NCI-H187 (cell line): ENCODE measurements at regions not wholly inside any gene's neighbourhood (a gene's known extent, or its start where the extent isn't known, plus 50 kb on each side); places are given as distances from the start of the nearest gene placed in this dataset.
"Not testable (repeated sequence)": the region's sequence is repeated elsewhere in the genome, so short reads cannot be mapped to it uniquely, and the experiment has no call there.

ENCODE experiments used
- DNase-seq, 2 experiments: peaks; one replicate each; lab custom pipeline; 2025; lab: John Stamatoyannopoulos, UW

DNA sequence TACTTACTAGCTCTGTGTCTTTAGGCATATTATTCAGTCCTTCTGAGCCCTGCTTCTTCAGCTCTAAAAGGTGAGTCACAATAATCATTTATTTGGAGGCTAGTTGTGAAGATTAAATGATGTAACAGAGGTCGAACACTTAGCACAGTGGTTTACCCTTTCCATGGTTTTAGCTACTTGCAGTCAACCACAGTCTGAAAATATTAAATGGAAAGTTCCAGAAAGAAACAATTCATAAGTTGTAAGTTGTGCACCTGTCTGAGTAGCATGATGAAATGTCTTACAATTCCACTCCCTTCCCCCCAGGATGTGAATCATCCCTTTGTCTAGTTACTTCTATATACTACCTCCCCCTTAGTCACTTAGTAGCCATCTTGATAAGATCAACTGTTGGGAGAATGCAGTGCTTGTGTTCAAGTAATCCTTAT is 217.6 kb upstream of the THUMPD2 start:
- DNase-seq, result no peak

DNA sequence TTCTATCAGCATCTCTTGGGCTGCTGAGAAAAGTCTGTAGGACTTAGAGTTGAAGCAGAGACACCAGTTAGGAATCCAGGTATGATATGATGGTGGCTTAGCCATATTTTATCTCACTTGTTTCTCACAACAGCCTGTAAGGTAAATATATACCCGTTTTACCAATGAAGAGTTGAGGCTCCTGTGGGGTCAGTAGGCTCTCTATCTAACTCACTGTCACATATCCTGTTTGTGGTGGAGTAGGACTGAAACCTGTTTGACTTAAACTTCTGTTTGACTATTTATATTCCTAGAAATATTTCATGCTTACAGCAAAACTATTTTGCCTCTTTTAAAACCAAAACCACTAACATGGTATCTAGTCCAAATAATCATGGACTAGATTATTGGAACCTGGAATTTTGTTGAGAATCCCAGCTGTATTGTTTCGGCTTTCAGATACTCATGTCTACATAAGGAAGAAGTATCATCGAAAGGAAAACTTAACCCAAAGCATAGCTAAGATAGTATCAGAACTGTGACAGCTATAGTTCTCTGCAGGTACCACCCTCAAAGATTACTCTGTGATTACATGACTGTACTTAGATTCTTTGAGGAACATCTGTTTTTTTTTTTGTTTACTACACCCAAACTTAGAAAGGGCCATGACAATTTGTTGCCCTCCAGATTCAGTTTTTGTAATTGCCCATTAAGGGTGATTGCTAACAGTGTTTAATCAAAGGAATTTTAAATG is 216.1 kb upstream of the THUMPD2 start:
- DNase-seq, result no peak

DNA sequence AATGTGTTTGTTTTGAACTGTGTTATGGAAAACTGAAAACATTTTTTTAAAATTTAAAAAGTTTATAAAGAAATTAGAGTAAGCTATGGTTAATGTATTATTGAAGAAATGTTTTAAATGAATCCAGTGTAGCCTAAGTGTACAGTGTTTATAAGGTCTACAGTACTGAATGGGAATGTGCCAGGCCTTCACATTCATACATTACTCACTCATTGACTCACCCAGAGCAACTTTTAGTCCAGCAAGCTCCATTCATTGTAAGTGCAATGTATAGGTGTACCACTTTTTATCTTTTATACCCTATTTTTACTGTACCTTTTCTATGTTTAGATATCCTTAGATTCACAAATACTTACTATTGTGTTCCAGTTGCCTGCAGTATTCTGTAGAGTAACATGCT is 215.1 kb upstream of the THUMPD2 start:
- no peak for DNase-seq

DNA sequence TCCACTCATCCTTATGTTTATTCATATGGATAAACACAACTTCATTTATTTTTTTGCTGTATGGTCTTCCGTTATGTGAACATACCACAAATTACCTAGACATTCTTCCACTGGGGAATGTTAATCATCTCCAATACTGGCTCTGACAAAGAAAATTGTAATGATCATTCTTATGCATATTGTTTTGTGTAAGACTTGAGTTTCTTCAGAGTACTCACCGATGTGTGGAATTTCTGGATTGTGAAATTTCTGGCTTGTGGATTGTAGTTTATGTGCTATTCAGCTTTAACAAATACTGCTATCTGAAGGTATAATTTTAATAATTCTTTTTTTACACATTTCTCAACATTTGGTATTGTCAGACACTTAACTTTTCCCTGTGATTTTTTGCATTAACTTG is 212.2 kb upstream of the THUMPD2 start:
- DNase-seq, result no peak

DNA sequence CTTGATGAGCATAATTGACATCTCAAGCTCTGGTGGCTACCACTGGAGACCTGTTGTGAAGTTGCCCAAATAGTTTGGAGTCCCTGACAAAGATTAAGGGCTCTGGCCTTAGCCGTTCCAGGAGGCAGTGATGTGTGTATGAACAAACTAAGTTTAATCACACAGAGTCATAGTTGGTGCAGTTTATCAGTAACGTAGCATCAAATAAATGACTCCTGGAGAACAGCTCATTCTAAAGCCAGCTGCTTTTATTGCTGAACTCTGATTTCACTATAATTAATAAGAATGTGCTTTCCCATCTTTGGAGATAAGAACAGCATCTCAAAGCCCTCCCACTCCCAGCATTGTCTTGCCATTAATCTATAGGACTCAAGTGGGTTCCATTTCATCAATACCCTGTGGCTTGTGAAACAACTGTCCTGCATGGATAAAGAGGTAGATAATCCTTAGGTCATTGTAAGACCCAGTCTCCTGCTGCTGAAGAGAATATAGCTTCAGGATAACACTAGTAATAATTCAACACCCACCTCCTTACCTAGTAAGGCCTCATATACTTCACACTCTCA is 211.4 kb upstream of the THUMPD2 start:
- DNase-seq, result no peak

DNA sequence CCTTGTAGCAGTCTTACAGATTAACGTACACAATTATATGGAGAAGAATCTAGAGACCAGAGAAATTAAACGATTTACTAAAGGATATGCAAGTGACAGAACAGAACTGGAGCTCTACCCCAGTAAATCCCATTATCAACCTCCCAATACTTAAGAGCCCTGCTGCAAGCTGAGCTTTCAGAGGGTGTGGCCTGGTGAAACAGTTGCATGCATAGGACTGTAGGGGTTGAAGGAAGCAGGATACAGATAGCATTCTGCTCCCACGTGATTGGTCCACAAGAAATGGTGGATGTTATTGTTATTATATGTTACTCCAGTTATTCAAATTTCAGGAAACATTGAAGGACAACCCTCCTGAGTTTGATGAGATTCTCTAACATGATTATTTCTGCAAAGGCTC is 210.8 kb upstream of the THUMPD2 start:
- DNase-seq, result no peak

DNA sequence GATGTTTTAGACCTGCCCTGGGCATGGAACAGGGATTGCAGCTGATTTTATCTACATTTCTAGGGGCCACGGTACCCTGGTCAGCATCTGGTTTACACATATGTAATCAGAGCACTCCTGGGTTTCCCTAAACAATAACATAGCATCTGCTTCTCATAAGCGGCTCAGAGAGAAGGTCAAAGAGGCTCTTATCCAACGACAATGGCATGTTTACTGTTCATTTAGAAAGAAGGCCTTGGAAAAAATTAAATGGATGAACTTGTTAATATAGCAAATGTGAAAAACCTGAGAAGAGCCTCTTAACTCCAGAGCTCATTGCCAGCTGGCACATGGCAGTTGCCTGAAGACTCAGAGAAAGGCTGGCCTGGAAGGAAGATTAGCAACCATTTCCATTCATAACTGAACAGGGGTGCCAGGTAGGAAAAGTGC is 202.8 kb upstream of the THUMPD2 start:
- peak; percentile 29 to 35 for DNase-seq

DNA sequence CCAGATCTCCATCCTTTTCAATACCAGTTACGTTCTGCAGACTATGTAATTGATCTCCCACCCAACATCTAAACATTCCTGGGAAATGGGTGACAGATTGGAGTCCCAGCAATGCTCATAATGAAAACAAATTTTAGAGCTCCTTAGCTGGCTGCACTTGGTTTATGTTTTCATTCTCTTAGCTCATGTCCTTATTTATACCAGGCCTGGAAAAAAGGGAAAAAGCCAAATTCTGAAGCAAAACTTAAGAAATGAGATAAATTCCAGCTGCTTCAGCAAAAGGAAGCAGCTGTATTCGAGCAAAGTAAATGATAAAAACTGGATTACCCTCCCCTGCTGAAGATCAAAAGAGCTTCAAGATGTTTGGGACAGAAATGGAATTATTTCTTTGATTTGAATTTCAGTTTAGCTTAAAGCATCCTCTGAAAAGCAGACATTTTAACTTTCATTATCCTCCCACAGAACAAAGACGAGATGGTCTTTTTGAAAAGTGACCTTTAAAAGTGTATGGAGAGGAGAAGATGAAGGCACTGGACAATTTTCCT is 196.5 kb upstream of the THUMPD2 start:
- no peak for DNase-seq

DNA sequence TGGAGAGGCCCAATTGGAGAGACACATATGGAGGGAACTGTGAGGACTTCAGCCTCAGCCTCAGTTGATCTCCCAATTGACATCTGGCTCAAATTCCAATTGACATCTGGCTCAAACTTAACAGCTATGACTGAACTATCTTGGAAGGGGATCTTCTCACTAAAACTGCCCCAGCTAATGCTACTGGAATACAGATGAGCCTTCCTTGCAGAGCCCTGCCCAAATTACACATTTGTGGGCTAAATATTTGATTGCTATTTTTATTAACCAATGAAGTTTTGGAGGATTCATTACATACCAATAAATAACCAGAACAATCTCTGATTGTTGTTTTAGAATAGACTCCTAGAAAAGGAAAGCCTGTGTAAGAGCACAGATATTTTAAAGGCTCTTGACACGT is 189.0 kb upstream of the THUMPD2 start:
- DNase-seq, result no peak

DNA sequence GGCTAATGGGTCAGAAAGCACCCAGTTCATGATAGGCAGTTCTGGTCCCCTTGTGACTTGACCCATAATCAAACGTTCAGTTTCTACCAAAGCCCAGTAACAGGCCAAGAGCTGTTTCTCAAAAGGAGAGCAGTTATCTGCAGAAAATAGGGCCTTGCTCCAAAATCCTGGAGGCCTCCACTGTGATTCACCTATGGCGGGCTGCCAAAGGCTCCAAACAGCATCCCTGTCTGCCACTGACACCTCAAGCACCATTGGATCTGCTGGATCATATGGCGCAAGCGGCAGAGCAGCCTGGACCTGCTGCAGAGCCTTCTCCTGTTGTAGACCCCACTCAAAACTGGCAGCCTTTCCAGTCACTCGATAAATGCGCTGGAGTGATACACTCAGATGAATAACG is 181.6 kb upstream of the THUMPD2 start:
- DNase-seq, result not testable (repeated sequence)

DNA sequence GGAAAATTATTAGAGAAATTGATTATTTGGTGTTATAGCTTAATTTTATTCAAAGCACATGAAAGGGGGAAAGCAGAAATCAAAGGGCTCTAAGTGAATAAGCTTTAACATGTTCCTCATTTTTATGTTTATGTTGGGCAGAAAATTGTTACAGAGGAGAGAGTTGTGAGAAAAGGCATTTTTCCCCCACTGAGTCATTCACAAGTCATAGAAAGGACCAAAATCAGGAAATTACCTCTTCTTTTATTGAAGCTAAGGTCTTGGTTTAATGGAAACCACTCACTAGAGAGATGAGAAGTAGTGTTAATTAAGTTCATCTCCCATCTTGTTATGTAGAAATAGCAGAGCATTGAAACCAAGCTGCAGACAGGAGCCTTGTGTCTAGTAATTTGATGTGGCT is 175.3 kb upstream of the THUMPD2 start:
- DNase-seq, result no peak

DNA sequence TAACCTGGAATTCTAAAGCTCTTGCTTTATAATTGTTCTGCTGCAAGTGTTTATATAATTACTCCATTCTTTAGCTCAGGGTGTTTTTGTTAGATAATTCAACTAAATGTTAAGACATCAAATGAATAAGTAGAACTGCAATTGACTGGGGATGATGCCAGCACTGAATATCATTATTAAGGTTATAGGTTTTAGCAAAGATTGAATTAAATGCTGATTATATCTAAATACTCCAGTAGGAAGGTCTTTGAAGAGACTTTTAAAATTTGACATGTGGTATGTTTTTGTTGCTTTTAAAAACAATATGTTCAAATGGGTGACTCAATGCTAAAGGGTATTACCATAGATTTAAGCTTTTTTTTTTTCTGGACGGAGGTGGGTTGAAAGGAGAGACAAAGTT is 170.1 kb upstream of the THUMPD2 start:
- no peak for DNase-seq

DNA sequence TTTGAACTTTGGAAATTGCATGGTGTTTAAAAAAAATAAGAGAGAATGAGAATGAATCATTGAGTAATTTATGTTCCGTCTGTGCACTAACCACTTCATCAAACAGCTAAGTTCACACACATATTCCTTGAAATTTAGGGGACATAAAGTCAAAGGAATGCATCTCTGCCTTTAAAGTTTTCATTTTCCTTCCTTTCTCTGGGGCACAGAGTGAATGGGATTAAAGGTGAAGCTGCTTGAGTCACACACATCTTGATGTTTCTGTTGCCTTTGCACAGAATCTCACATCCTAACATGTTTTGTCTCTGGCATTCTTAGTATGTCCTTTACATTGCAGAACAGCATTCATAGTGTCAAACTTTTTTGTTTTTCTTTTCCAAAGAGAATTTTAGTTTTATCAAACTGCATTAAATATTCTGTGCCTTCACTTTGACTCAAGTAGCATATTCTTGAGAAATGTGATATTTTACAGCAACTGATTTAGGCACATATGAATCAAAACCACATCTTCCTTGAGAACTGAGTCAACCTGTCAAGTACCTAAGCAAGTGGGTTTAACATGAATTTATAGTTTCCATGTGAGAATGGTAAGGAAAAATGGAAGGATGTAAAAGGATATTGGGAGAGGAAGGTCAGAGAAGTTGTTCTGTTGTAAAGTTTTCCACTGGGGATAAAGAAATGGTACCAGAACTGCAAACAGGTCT is 169.1 kb upstream of the THUMPD2 start:
- no peak for DNase-seq

DNA sequence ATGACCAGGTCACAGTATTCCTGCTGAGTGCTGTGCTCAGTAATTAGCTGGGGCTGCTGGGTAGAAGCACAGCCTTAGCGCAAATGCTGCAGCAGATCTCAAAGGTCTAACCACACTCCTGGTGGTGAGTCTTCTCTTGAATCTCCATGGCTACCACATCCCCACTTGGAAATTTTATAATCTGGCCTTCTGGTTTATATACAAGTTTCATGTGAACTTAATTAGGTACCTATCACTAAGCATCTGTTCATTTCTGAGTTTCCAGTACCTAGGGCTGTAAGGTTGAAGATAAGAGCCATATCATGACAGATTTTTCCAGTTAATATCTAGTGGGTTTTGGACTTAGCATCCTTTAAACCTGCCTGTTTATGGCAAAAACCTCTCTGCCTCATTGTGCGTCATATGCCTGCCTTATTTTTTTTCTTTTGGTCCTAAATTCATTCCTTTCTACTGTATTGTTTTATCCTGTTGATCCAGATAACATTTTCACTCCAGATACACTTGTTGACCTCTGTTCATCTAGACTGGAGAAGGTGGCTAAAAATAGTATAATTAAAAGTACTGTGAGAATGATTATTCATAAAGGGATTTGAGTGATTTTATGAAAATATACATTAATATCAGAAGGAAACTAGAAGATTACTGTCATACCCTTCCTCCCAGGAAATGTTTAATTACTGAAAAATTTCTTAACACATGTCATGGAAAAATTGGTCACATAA is 168.4 kb upstream of the THUMPD2 start:
- no peak for DNase-seq

DNA sequence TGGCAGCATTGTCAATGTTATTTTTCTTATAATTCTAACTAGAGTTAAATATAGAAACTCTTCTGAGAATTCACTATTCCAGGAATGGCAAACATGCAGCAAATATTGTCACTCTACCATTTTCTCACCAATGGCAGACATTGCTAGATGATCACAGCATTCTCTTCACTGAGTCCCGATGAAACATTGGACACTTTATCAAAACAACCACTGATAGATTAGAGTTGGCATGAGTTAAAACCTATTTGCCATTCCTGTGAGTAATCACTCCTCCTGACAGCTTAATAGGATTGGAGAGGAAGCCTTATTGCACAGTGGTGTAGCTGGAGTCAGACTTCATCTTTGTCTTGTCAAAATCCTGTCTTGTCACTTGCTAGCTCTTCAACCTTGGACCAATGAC is 163.9 kb upstream of the THUMPD2 start:
- no peak for DNase-seq

DNA sequence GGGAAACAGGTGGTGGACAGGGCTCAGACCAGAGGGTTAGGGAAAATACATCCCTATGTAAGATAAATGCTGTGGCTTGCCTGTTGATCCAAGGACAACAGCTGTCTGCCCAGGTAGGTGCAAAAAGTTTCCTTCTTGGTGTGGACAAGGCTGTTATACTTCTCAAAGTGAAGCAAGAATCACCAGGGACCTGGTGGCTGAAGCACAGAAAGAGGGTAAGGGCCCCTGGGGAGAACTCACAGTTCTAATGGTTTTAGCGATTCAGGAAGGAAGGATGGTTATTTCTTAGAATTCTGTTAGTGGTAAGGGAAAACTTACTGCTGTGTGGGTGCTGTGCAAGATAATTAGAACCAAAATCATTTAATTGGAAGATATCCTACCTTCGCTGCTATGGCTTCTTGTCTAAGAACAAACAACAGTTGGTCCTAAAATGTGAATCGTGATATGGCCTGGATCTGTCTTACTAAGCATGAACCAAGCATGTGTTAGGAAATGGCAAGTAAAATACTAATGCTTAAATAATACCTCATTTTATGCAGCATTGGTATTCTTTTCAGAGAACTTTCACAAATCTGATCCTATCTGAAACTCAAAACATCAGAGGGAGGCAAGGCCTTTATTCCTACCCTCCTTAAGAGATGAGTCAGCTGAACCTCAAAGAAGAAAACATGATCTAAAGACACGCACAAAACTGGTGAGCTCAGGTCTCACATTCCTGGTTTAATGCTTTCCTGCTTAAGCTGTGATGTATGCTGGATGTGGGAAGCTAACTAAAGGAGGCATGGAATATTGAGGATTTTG is 159.2 kb upstream of the THUMPD2 start:
- no peak for DNase-seq

DNA sequence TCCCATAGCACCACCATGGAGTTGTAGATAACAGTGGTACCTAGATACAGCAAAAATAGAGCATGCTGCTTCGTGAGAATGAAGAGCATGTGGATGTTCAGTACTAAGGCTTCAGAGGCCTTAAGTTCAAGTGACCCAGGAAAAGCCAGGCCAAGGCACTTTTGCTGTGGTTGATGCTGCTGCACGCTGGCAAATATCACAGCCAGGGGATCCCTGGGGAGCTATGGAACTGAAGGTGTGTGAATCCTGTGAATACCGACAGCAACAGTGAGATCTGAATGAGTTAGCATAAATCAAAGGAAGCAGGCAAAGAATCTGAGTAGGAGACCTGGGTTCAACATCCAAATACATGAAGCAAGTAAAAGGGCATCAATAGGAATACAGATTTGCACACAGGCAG is 158.6 kb upstream of the THUMPD2 start:
- no peak for DNase-seq

DNA sequence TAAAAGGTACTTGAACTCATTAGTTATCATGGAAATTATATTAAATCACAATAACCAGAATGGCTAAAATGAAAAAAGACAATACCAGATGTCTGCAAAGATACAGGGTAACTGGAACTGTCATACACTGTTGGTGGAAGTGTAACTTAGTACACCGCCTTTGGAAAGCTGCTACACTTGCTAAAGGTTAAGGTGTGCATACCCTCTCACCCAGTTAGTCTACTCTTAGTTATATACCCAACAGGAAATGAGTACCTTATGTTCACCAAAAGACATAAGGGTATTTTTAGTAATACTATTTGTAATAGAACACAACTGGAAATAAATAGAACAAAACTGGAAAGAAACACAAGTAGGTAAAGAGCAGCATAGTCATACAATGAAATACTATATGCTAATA is 155.8 kb upstream of the THUMPD2 start:
- DNase-seq, result no peak

DNA sequence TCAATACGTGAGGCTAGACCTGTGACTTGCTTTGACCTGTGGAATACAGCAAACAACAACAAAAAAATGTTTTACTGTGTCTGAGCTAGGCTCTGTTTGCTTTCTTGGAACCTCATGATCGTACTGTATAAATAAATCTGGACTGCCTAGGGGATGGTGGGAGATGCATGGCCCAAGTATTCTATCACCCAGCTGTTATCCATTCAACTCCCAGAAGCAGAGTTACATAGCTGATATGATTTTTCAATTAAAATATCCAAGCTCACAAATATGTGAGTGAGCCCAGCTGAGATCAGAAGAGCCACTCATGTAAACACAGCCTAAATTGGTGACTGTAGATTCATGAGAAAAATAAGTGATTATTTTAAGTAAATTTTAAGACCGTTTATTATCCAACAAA is 154.1 kb upstream of the THUMPD2 start:
- DNase-seq, result no peak

DNA sequence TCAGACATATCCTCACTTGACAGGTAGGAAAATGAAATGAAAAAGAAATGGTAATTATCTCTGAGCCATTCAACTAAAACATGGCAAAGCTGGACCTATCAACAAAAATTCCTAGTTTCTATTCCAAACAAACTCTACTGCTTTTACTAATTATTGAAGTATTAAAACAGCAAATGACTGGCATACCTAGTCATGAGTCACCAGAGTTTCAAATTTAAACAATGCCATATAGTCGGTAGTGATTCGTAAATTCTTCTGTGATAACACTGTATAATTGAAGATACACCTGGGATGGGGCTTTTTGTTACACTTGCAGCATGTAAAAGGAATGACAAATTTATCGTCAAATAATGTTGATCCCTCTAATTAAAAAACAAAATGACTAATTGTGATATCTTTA is 153.1 kb upstream of the THUMPD2 start:
- DNase-seq, result no peak

DNA sequence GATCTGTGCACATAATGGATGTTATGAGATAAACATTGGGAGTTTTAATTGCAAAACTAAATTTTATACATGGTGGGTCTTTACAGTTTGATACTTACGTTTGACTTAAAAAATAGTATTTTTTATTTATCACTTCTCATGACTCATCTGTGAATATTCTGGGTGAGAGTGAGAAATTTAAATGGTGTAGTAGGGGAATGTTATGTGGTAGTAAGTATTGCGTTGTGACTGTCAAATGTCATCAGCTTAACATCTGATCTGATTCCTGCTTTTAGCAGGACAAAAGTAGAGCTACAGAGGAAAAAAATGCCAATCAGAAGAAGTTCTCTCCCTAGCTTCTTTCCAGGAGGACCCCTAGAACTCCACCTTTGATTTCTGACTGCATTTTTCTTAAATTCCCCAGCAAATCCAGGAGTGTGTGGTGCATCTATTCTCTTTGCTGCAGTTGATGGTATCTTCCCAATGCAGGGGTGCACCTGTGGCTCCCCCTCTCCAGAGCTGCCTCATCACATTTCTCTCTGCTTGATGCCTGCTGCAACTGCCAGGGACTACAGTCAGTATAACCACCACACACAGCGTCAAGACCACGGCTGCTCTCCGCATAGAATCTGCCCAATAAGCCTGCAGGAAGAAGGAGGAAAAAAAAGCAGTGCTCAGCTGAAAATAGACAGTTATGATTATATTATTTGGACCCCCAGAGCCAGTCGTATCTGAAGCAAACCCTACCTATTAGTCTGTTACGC is 151.3 kb upstream of the THUMPD2 start:
- DNase-seq, result no peak
